ENCODE measurements at regions not wholly inside any gene's neighbourhood (a gene's known extent, or its start where the extent isn't known, plus 50 kb on each side); places are given as distances from the start of the nearest gene placed in this dataset.

DNA sequence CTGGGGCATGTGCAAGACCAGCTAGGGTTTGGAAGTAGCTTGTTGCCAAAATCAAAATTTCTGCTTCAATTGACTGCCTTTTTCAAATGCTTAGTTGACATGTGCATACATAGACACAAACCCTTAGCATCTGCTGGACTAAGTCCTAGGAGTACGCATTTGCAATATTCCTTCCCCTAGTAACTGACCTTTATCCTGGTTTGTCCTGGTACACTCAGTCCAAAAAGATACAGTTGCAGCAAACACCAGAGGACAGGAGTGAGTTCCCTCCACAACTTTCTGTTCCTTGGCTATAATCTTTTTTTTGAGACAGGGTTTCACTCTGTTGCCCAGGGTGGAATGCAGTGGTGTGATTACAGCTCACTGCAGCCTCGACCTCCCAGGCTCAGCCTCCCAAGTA, 290.2 kb upstream of the ERCC4 start:
- H4K91ac ChIP-seq (ENCODE audit: insufficient read depth, low read depth, low read length) = no peak overlapping the region
- no peak overlapping the region for H4K5ac ChIP-seq (ENCODE audit: low read depth, low read length)
- H2AK5ac ChIP-seq (ENCODE audit: low read depth, low read length) = no peak overlapping the region
- no peak overlapping the region for H2BK20ac ChIP-seq (ENCODE audit: low read depth, low read length)
- H2BK5ac ChIP-seq (ENCODE audit: low read depth, low read length, poor library complexity, severe bottlenecking) = no peak overlapping the region
- TF ChIP-seq MAZ (IDR thresholded peaks at IDR 0.05; ENCODE audit: borderline replicate concordance, low read depth, low read length) (no peak), POLR2A (IDR thresholded peaks at IDR 0.05; ENCODE audit: low read depth, low read length) (no peak), MXI1 (IDR thresholded peaks at IDR 0.05; ENCODE audit: borderline replicate concordance, low read depth, low read length) (no peak), SMC3 (IDR thresholded peaks at IDR 0.05; ENCODE audit: low read depth, low read length) (no peak), FOS (IDR thresholded peaks at IDR 0.05; ENCODE audit: low read depth, low read length) (no peak), MAFK (IDR thresholded peaks at IDR 0.05; ENCODE audit: low read depth, low read length) (no peak), RFX5 (IDR thresholded peaks at IDR 0.05; ENCODE audit: low read depth, low read length) (no peak), BHLHE40 (IDR thresholded peaks at IDR 0.05; ENCODE audit: low read depth, low read length) (no peak), RCOR1 (IDR thresholded peaks at IDR 0.05; ENCODE audit: insufficient replicate concordance, low read length) (no peak), RAD21 (IDR thresholded peaks at IDR 0.05; ENCODE audit: low read length) (no peak), CEBPB (IDR thresholded peaks at IDR 0.05; ENCODE audit: low read depth, low read length) (no peak), CHD1 (IDR thresholded peaks at IDR 0.05; ENCODE audit: low read depth, low read length) (no peak), NFE2L2 (IDR thresholded peaks at IDR 0.05; ENCODE audit: low read depth, low read length) (no peak)
- TF ChIP-seq, protein P1, sequence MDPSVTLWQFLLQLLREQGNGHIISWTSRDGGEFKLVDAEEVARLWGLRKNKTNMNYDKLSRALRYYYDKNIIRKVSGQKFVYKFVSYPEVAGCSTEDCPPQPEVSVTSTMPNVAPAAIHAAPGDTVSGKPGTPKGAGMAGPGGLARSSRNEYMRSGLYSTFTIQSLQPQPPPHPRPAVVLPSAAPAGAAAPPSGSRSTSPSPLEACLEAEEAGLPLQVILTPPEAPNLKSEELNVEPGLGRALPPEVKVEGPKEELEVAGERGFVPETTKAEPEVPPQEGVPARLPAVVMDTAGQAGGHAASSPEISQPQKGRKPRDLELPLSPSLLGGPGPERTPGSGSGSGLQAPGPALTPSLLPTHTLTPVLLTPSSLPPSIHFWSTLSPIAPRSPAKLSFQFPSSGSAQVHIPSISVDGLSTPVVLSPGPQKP (IDR thresholded peaks at IDR 0.05; ENCODE audit: borderline replicate concordance, low read depth, low read length) = no peak
- TF ChIP-seq, protein P2, sequence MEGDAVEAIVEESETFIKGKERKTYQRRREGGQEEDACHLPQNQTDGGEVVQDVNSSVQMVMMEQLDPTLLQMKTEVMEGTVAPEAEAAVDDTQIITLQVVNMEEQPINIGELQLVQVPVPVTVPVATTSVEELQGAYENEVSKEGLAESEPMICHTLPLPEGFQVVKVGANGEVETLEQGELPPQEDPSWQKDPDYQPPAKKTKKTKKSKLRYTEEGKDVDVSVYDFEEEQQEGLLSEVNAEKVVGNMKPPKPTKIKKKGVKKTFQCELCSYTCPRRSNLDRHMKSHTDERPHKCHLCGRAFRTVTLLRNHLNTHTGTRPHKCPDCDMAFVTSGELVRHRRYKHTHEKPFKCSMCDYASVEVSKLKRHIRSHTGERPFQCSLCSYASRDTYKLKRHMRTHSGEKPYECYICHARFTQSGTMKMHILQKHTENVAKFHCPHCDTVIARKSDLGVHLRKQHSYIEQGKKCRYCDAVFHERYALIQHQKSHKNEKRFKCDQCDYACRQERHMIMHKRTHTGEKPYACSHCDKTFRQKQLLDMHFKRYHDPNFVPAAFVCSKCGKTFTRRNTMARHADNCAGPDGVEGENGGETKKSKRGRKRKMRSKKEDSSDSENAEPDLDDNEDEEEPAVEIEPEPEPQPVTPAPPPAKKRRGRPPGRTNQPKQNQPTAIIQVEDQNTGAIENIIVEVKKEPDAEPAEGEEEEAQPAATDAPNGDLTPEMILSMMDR (conservative IDR thresholded peaks at IDR 0.05; ENCODE audit: low read depth, low read length) = no peak
- TF ChIP-seq, protein P3, sequence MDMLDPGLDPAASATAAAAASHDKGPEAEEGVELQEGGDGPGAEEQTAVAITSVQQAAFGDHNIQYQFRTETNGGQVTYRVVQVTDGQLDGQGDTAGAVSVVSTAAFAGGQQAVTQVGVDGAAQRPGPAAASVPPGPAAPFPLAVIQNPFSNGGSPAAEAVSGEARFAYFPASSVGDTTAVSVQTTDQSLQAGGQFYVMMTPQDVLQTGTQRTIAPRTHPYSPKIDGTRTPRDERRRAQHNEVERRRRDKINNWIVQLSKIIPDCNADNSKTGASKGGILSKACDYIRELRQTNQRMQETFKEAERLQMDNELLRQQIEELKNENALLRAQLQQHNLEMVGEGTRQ (IDR thresholded peaks at IDR 0.05; ENCODE audit: low read depth, low read length) = no peak
- no peaks in the 10 kb centered on the region for H3K9me1 ChIP-seq (ENCODE audit: insufficient read depth, low read length)
- CTCF ChIA-PET = no interaction called here
- no peak overlapping the region for H3K56ac ChIP-seq (ENCODE audit: extremely low read depth, insufficient read depth, low read length)
- DNase-seq (no peak), ATAC-seq (ENCODE audit: low read depth) (no peak)
- peaks cover 10% of the 10 kb centered on the region for H3K9me3 ChIP-seq (ENCODE audit: control insufficient read depth, insufficient read depth, low read length)
- H3K27me3 ChIP-seq (ENCODE audit: control insufficient read depth, insufficient read depth, low read length) = no peaks in the 10 kb centered on the region
- H3K36me3 ChIP-seq (ENCODE audit: control insufficient read depth, insufficient read depth, low read length) = no peaks in the 10 kb centered on the region
- POLR2A ChIA-PET (ENCODE audit: unreplicated experiment) = no interaction called here
- dilution Hi-C loops (cut with HindIII; ENCODE audit: low sequenced_read_pairs, unreplicated experiment) (no loop called here), in situ Hi-C loops (cut with MboI; ENCODE audit: low sequenced_read_pairs) (no loop called here), intact Hi-C loops (cut with micrococcal nuclease) (no loop called here)
- H4K8ac ChIP-seq (ENCODE audit: low read depth in 2 of 2, low read length in 2 of 2) = no peak overlapping the region
- no peaks in the 10 kb centered on the region for H3K4me1 ChIP-seq (ENCODE audit: control insufficient read depth, insufficient read depth, low read length)
- no peak overlapping the region for H2BK120ac ChIP-seq (ENCODE audit: low read depth, low read length)
- H3K4me3 ChIP-seq (ENCODE audit: insufficient read depth, low read depth, low read length) = no peak overlapping the region
- no peak overlapping the region for H2AFZ ChIP-seq (replicated peaks; ENCODE audit: low read length, poor library complexity)
- no TSS peak for BruUV-seq (replicated peaks)
- H2BK15ac ChIP-seq (ENCODE audit: low read depth, low read length) = no peak overlapping the region
- H3K27ac ChIP-seq (ENCODE audit: insufficient read depth, low read length) = no peak overlapping the region
- WGBS, 2 experiments (ENCODE audit: extremely low coverage in 2 of 2, insufficient read length in 1 of 2) = no CpG with 5 or more reads among the region's 2 CpGs
- no peak overlapping the region for H3K18ac ChIP-seq (ENCODE audit: low read depth, low read length)
- no peak overlapping the region for H3K4ac ChIP-seq (ENCODE audit: low read depth, low read length)
- H3K14ac ChIP-seq (replicated peaks; ENCODE audit: low read depth, low read length) = no peak overlapping the region
- H3K79me1 ChIP-seq (ENCODE audit: low read depth in 1 of 2, low read length in 2 of 2) = no peaks in the 10 kb centered on the region
- H3K4me2 ChIP-seq (ENCODE audit: low read depth, low read length) = no peak overlapping the region
- no peak overlapping the region for H3K23ac ChIP-seq (ENCODE audit: low read depth, low read length)
- H2AK9ac ChIP-seq (replicated peaks; ENCODE audit: low read depth, low read length, poor library complexity) = no peak overlapping the region
- H3K9ac ChIP-seq (ENCODE audit: low read depth, low read length) = no peak overlapping the region
- H4K20me1 ChIP-seq (ENCODE audit: insufficient read depth, low read length) = no peaks in the 10 kb centered on the region

All from IMR-90 (cell line).